ENCODE measurements at regions not wholly inside any gene's neighbourhood (a gene's known extent, or its start where the extent isn't known, plus 50 kb on each side); places are given as distances from the start of the nearest gene placed in this dataset.

DNA sequence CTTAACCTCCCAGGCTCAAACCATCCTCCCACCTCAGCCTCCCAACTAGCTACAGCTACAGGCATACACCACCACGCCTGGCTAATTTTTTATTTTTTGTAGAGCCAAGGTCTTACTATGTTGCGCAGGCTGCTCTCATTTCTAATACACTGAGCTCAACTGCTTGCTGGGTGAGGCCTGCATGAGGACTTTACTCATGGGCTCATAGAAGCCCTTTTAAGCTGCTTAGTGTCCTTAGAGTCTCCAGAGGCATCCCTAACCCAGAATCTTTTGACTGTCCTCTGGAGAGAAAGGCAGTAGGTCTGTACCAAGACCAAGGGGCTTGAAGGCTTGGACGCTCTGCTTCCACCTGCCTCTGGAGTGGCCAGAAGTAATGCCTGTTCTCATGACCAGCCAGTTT lies 141.6 kb downstream of the TM9SF2 start:
- DNase-seq (ENCODE audit: extremely low spot score), result no peak
- ChIA-PET POLR2A (no interaction called here), CTCF (no interaction called here)
- TF ChIP-seq SUZ12 (IDR thresholded peaks at IDR 0.05) (no peak), FOXM1 (IDR thresholded peaks at IDR 0.05; ENCODE audit: borderline replicate concordance) (no peak), NFRKB (IDR thresholded peaks at IDR 0.05) (no peak), FOXK2 (IDR thresholded peaks at IDR 0.05) (no peak)

GRCh38 chr13:99642006-99642405 lies 140.7 kb downstream of the TM9SF2 start:
- TF ChIP-seq FOXA1 (IDR thresholded peaks at IDR 0.05) (no peak), SP1 (IDR thresholded peaks at IDR 0.05) (no peak), LEF1 (IDR thresholded peaks at IDR 0.05; ENCODE audit: borderline replicate concordance) (no peak), TARDBP (IDR thresholded peaks at IDR 0.05) (no peak), FOXM1 (IDR thresholded peaks at IDR 0.05; ENCODE audit: borderline replicate concordance) (no peak), FOXK2 (IDR thresholded peaks at IDR 0.05) (no peak), BHLHE40 (IDR thresholded peaks at IDR 0.05; ENCODE audit: borderline replicate concordance) (no peak), ARNT (IDR thresholded peaks at IDR 0.05) (no peak), ZNF384 (IDR thresholded peaks at IDR 0.05) (no peak), NFRKB (IDR thresholded peaks at IDR 0.05) (no peak), ELF4 (IDR thresholded peaks at IDR 0.05) (no peak), SUZ12 (IDR thresholded peaks at IDR 0.05) (no peak), L3MBTL2 (conservative IDR thresholded peaks at IDR 0.05) (no peak), HDGF (IDR thresholded peaks at IDR 0.05; ENCODE audit: borderline replicate concordance) (no peak)
- TF ChIP-seq, protein P1, sequence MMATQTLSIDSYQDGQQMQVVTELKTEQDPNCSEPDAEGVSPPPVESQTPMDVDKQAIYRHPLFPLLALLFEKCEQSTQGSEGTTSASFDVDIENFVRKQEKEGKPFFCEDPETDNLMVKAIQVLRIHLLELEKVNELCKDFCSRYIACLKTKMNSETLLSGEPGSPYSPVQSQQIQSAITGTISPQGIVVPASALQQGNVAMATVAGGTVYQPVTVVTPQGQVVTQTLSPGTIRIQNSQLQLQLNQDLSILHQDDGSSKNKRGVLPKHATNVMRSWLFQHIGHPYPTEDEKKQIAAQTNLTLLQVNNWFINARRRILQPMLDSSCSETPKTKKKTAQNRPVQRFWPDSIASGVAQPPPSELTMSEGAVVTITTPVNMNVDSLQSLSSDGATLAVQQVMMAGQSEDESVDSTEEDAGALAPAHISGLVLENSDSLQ (IDR thresholded peaks at IDR 0.05), result no peak
- DNase-seq (ENCODE audit: extremely low spot score), result no peak
- POLR2A ChIA-PET, result no interaction called here
- CTCF ChIA-PET, result no interaction called here

- DNase-seq (ENCODE audit: extremely low spot score), result no peak
- ChIA-PET POLR2A (no interaction called here), CTCF (interaction anchor here (1.5 kb wide), 1 partner anchor 16 kb away, joined by 7 read pairs; no protein-coding TSS in a partner anchor)
Observed at GRCh38 chr13:99640260-99640659, 139.0 kb downstream of the TM9SF2 start.

GRCh38 chr13:99639126-99639525 lies 137.9 kb downstream of the TM9SF2 start:
- POLR2A ChIA-PET, result no interaction called here
- DNase-seq (ENCODE audit: extremely low spot score), result no peak
- TF ChIP-seq HDGF (IDR thresholded peaks at IDR 0.05; ENCODE audit: borderline replicate concordance), result no peak
- TF ChIP-seq, protein P1 (IDR thresholded peaks at IDR 0.05), result no peak
- CTCF ChIA-PET, result no interaction called here

More at GRCh38 chr13:99640260-99640659, 139.0 kb downstream of the TM9SF2 start:
- TF ChIP-seq FOXA1 (IDR thresholded peaks at IDR 0.05), result 0 out of 2 replicates have a peak, but pooled peaks have one; percentile 43
- no peak for TF ChIP-seq FOXK2 (IDR thresholded peaks at IDR 0.05)
- TF ChIP-seq, protein P1 (IDR thresholded peaks at IDR 0.05), result peak; percentile 22

GRCh38 chr13:99636728-99637353 lies 135.6 kb downstream of the TM9SF2 start:
- no peak for DNase-seq (ENCODE audit: extremely low spot score)
- TF ChIP-seq FOXA1 (IDR thresholded peaks at IDR 0.05), result no peak
- no peak for TF ChIP-seq SUZ12 (IDR thresholded peaks at IDR 0.05)
- no peak for TF ChIP-seq HDGF (IDR thresholded peaks at IDR 0.05; ENCODE audit: borderline replicate concordance)
- TF ChIP-seq BHLHE40 (IDR thresholded peaks at IDR 0.05; ENCODE audit: borderline replicate concordance), result no peak
- TF ChIP-seq L3MBTL2 (conservative IDR thresholded peaks at IDR 0.05), result no peak
- no peak for TF ChIP-seq NFRKB (IDR thresholded peaks at IDR 0.05)
- TF ChIP-seq FOXK2 (IDR thresholded peaks at IDR 0.05), result no peak
- TF ChIP-seq ARNT (IDR thresholded peaks at IDR 0.05), result no peak
- CTCF ChIA-PET, result no interaction called here

DNA sequence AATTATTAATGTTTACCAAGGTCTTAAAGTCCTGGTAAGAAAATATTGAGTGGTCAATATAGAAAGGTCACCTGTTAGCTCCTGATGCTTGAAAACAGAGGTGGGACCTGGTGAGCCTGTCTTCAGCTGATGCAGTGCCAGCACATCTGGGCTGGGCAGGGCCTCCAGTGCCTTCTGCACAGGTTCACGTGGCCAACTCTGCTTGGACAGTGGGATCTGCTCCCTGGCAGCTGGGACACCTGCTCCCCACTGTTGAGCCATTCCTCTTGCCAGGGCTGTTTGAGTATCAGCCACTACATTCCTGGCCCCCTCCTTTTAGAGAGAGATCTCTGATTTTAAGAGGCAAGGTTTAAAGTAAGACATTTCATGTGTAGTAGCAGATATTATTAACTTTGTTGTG lies 135.0 kb downstream of the TM9SF2 start:
- CTCF ChIA-PET, result no interaction called here
- no peak for DNase-seq (ENCODE audit: extremely low spot score)
- no peak for TF ChIP-seq L3MBTL2 (conservative IDR thresholded peaks at IDR 0.05)
- TF ChIP-seq HDGF (IDR thresholded peaks at IDR 0.05; ENCODE audit: borderline replicate concordance), result no peak
- no peak for TF ChIP-seq BHLHE40 (IDR thresholded peaks at IDR 0.05; ENCODE audit: borderline replicate concordance)
- TF ChIP-seq, protein P1 (IDR thresholded peaks at IDR 0.05), result no peak
- no peak for TF ChIP-seq LEF1 (IDR thresholded peaks at IDR 0.05; ENCODE audit: borderline replicate concordance)
- no peak for TF ChIP-seq NFRKB (IDR thresholded peaks at IDR 0.05)
- TF ChIP-seq TARDBP (IDR thresholded peaks at IDR 0.05), result no peak
- TF ChIP-seq ZNF384 (IDR thresholded peaks at IDR 0.05), result no peak
- TF ChIP-seq SP1 (IDR thresholded peaks at IDR 0.05), result no peak
- TF ChIP-seq ARNT (IDR thresholded peaks at IDR 0.05), result no peak
- no peak for TF ChIP-seq FOXM1 (IDR thresholded peaks at IDR 0.05; ENCODE audit: borderline replicate concordance)
- TF ChIP-seq SUZ12 (IDR thresholded peaks at IDR 0.05), result no peak
- POLR2A ChIA-PET, result no interaction called here

More at GRCh38 chr13:99636728-99637353, 135.6 kb downstream of the TM9SF2 start:
- POLR2A ChIA-PET, result no interaction called here

DNA sequence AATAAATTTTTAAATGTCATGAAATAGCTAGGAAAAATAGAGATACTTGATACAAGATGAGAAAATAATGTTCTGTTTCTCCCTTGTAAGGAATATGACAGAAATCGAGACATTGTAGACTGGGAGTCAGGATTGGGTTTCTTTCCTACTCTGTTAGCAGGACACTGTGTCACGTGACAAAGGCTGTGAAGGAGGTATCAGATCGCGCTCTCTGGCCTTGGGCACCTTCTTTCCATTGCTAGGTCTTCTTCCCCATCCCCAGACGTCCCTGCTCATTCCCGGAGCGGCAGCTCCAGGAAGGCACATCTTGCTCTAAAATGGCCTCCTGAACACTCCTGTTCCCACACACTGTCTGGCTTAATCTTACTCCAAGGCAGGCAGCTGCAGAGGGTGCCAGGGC lies 133.4 kb downstream of the TM9SF2 start:
- ChIA-PET POLR2A (no interaction called here), CTCF (no interaction called here)
- TF ChIP-seq ELF4 (IDR thresholded peaks at IDR 0.05), result no peak
- no peak for TF ChIP-seq BHLHE40 (IDR thresholded peaks at IDR 0.05; ENCODE audit: borderline replicate concordance)
- no peak for TF ChIP-seq L3MBTL2 (conservative IDR thresholded peaks at IDR 0.05)
- TF ChIP-seq NFRKB (IDR thresholded peaks at IDR 0.05), result no peak
- TF ChIP-seq, protein P1 (IDR thresholded peaks at IDR 0.05), result no peak
- TF ChIP-seq FOXM1 (IDR thresholded peaks at IDR 0.05; ENCODE audit: borderline replicate concordance), result no peak
- TF ChIP-seq SP1 (IDR thresholded peaks at IDR 0.05), result no peak
- TF ChIP-seq SUZ12 (IDR thresholded peaks at IDR 0.05), result no peak
- DNase-seq (ENCODE audit: extremely low spot score), result no peak

Measured in HEK293T (cell line).